A549 (cell line): ENCODE measurements at regions not wholly inside any gene's neighbourhood (a gene's known extent, or its start where the extent isn't known, plus 50 kb on each side); places are given as distances from the start of the nearest gene placed in this dataset.
A peak's percentile ranks its signal among the peaks of the same experiment; 100 is the strongest.
"Not testable (repeated sequence)": the region's sequence is repeated elsewhere in the genome, so short reads cannot be mapped to it uniquely, and the experiment has no call there.

Experiments
- ATAC-seq, 2 experiments: fragments of 200-7000 bp in 1 of 2; fragments of >200 bp in 1 of 2; cut with Nextera tagmentation in 1 of 2; cut with Tn5 transposase in 1 of 2; 3 replicates each; pipeline versions ENCODE4 v1.8.0 to v1.9.1; 2018 to 2020; ENCODE audit warnings: mild to moderate bottlenecking in 1 of 2, moderate library complexity in 1 of 2
- CTCF ChIA-PET: fragments of 300-600 bp; sonication (Branson Sonifier 250); formaldehyde crosslinking; extraction: SDS; loops from one replicate; lab custom pipeline; 2021; ENCODE audit warnings: antibody characterized with exemption, inconsistent platforms; lab: Yijun Ruan, JAX
- POLR2A ChIA-PET: fragments of 350-600 bp; formaldehyde crosslinking; extraction: SDS; loops from one replicate; lab custom pipeline; 2021; ENCODE audit warnings: antibody characterized with exemption, inconsistent platforms; lab: Yijun Ruan, JAX
- DNase-seq, 2 experiments: peaks; one replicate each; pipeline versions ENCODE4 v3.0.0 to v3.0.0-alpha.2; 2011 to 2016; ENCODE audit warnings: low read depth in 1 of 2, low spot score in 1 of 2
- FAIRE-seq: peaks from 2 replicates; lab custom pipeline; 2011; peaks lifted over from hg19 to GRCh38; lab: Jason Lieb, UNC
- H3K27ac ChIP-seq, 2 experiments: fragments of >200 bp; sonication (Bioruptor Twin); formaldehyde crosslinking; 3 replicates each; pipeline ENCODE4 v1.5.1; 2016 to 2017
- H3K4me1 ChIP-seq: fragments of >200 bp; sonication (Bioruptor Twin); formaldehyde crosslinking; 3 replicates; pipeline ENCODE4 v1.6.1; 2016
- H3K4me2 ChIP-seq: fragments of >200 bp; sonication (Bioruptor Twin); formaldehyde crosslinking; 3 replicates; pipeline ENCODE4 v1.6.1; 2016
- H3K4me3 ChIP-seq: fragments of >200 bp; sonication (Bioruptor Twin); formaldehyde crosslinking; 3 replicates; pipeline ENCODE4 v1.5.1; 2016
- H3K9me3 ChIP-seq: fragments of >200 bp; sonication (Bioruptor Twin); formaldehyde crosslinking; 3 replicates; pipeline ENCODE4 v1.6.1; 2016
- CBX8 ChIP-seq: fragments of 200-600 bp; sonication (generic); IDR thresholded peaks from 2 replicates; pipeline ENCODE4 v1.6.1; 2016
- CEBPB ChIP-seq, 2 experiments: fragments of >200 bp in 1 of 2; sonication (Bioruptor Twin) in 1 of 2; formaldehyde crosslinking in 1 of 2; IDR thresholded peaks; 2 replicates each; pipeline ENCODE4 v1.6.1; 2012 to 2016
- EHF ChIP-seq: fragments of 250-450 bp; sonication (Bioruptor Pico); IDR thresholded peaks from 2 replicates; pipeline ENCODE4 v1.5.0; 2020; ENCODE audit warnings: mild to moderate bottlenecking
- EP300 ChIP-seq, 2 experiments: fragments of >200 bp; sonication (Bioruptor Twin); formaldehyde crosslinking; IDR thresholded peaks; 2 replicates in 1 of 2; 3 replicates in 1 of 2; pipeline ENCODE4 v1.6.1; 2016 to 2017
- ESRRA ChIP-seq: fragments of 150-350 bp; IDR thresholded peaks from 2 replicates; pipeline ENCODE4 v1.6.1; 2014; ENCODE audit warnings: mild to moderate bottlenecking, low read length, borderline replicate concordance
- FOSL2 ChIP-seq, 2 experiments: fragments of 450-650 bp in 1 of 2; fragments of >200 bp in 1 of 2; sonication (Bioruptor Twin) in 1 of 2; formaldehyde crosslinking; IDR thresholded peaks; 2 replicates each; pipeline versions ENCODE4 v1.5.0 to v1.6.1; 2016 to 2020; ENCODE audit warnings: mild to moderate bottlenecking in 1 of 2, moderate library complexity in 1 of 2
- FOXS1 ChIP-seq: fragments of 250-450 bp; sonication (Bioruptor Pico); IDR thresholded peaks from 2 replicates; pipeline ENCODE4 v1.5.0; 2020; ENCODE audit warnings: mild to moderate bottlenecking, moderate library complexity
- HMGXB4 ChIP-seq: fragments of 250-450 bp; sonication (Bioruptor Pico); IDR thresholded peaks from 2 replicates; pipeline ENCODE4 v1.5.0; 2021; ENCODE audit warnings: mild to moderate bottlenecking, moderate library complexity, borderline replicate concordance
- HOXB5 ChIP-seq: fragments of 250-450 bp; sonication (Bioruptor Pico); IDR thresholded peaks from 2 replicates; pipeline ENCODE4 v1.5.0; 2020; ENCODE audit warnings: mild to moderate bottlenecking, moderate library complexity
- JUN ChIP-seq, 2 experiments: fragments of >200 bp; sonication (Bioruptor Twin); formaldehyde crosslinking; IDR thresholded peaks; 2 replicates in 1 of 2; 3 replicates in 1 of 2; pipeline ENCODE4 v1.6.1; 2016 to 2017
- MAX ChIP-seq: IDR thresholded peaks from 2 replicates; pipeline ENCODE4 v1.6.1; 2012
- NR3C1 ChIP-seq: fragments of >200 bp; sonication (Bioruptor Twin); formaldehyde crosslinking; IDR thresholded peaks from 3 replicates; pipeline ENCODE4 v1.6.1; 2017
- POLR2A ChIP-seq: IDR thresholded peaks from 2 replicates; pipeline ENCODE4 v1.6.1; 2012; ENCODE audit warnings: mild to moderate bottlenecking, low read length
- RAD21 ChIP-seq, 2 experiments: fragments of >200 bp in 1 of 2; sonication (Bioruptor Twin) in 1 of 2; formaldehyde crosslinking in 1 of 2; IDR thresholded peaks in 1 of 2; conservative IDR thresholded peaks in 1 of 2; 2 replicates in 1 of 2; 3 replicates in 1 of 2; pipeline ENCODE4 v1.6.1; 2012 to 2018; ENCODE audit warnings: inconsistent platforms in 1 of 2
- RARB ChIP-seq: fragments of 250-450 bp; sonication (Bioruptor Pico); IDR thresholded peaks from 2 replicates; pipeline ENCODE4 v1.8.0; 2021; ENCODE audit warnings: mild to moderate bottlenecking, moderate library complexity
- RFX5 ChIP-seq: fragments of 450-650 bp; IDR thresholded peaks from 2 replicates; pipeline ENCODE4 v1.7.1; 2014; ENCODE audit warnings: antibody characterized with exemption, mild to moderate bottlenecking, moderate library complexity
- SREBF2 ChIP-seq: fragments of 450-650 bp; IDR thresholded peaks from 2 replicates; pipeline ENCODE4 v1.6.1; 2014; ENCODE audit warnings: mild to moderate bottlenecking, moderate library complexity
- ZFP36 ChIP-seq: fragments of 450-650 bp; IDR thresholded peaks from 2 replicates; pipeline ENCODE4 v1.6.1; 2014; ENCODE audit warnings: borderline replicate concordance; ENCODE audit not compliant: partially characterized antibody
- ZNF302 ChIP-seq: fragments of 250-450 bp; sonication (Bioruptor Pico); IDR thresholded peaks from 2 replicates; pipeline ENCODE4 v1.9.0; 2021; ENCODE audit warnings: inconsistent platforms, mild to moderate bottlenecking, moderate library complexity
- WGBS: methylation state at CpG from one replicate; pipeline ENCODE4 v1.1.6; 2017; ENCODE audit errors: missing lambda C conversion rate; 5-methylcytosine and 5-hydroxymethylcytosine counted together

- H3K27ac ChIP-seq: no peak overlapping the region
- DNase-seq: no peak
- 5% methylated on average over 1 of the region's 1 CpG for WGBS
- no peak for ATAC-seq
- TF ChIP-seq ZFP36 (no peak), MAX (no peak), ZNF302 (CRISPR knock-in tag) (no peak), FOSL2 (IDR thresholded peaks at IDR 0.05) (no peak), FOSL2 (CRISPR knock-in tag; IDR thresholded peaks at IDR 0.05) (0 out of 2 replicates have a peak, but pooled peaks have one; percentile 6), EHF (CRISPR knock-in tag) (no peak)
- TF ChIP-seq, all 56 proteins: peak for 1
- Histone ChIP-seq H3K9me3 (no peaks in the 10 kb centered on the region), H3K4me1 (no peaks in the 10 kb centered on the region), H3K4me3 (no peak overlapping the region), H3K4me2 (no peak overlapping the region)
- no peak for FAIRE-seq
- ChIA-PET CTCF (no interaction called here), POLR2A (no interaction called here)
Observed at GRCh38 chr2:228768818-228769217, 502.3 kb downstream of the PID1 start.

GRCh38 chr2:228768141-228768540, 502.9 kb downstream of the PID1 start:
- H3K4me1 ChIP-seq, FAIRE-seq, CTCF ChIA-PET, POLR2A ChIA-PET, H3K4me3 ChIP-seq, ATAC-seq, DNase-seq, H3K4me2 ChIP-seq, H3K9me3 ChIP-seq, H3K27ac ChIP-seq: not testable (repeated sequence)
- 4% methylated on average over 3 of the region's 3 CpGs for WGBS

GRCh38 chr2:228767196-228767595, 503.9 kb downstream of the PID1 start:
- Histone ChIP-seq H3K27ac (no peak overlapping the region), H3K4me1 (no peaks in the 10 kb centered on the region), H3K4me2 (no peak overlapping the region), H3K4me3 (no peak overlapping the region), H3K9me3 (no peaks in the 10 kb centered on the region)
- no peak for FAIRE-seq
- 2% methylated on average over 2 of the region's 2 CpGs for WGBS
- POLR2A ChIA-PET: no interaction called here
- CTCF ChIA-PET: no interaction called here
- DNase-seq: no peak
- no peak for TF ChIP-seq NR3C1
- no peak for TF ChIP-seq HOXB5 (CRISPR knock-in tag)
- no peak for TF ChIP-seq POLR2A
- no peak for TF ChIP-seq CBX8
- no peak for TF ChIP-seq ZFP36
- no peak for TF ChIP-seq RFX5
- no peak for TF ChIP-seq JUN (IDR thresholded peaks at IDR 0.05)
- no peak for TF ChIP-seq FOXS1
- ATAC-seq: no peak

GRCh38 chr2:228763379-228763981, 507.6 kb downstream of the PID1 start:
- no peak overlapping the region for H3K27ac ChIP-seq
- no peaks in the 10 kb centered on the region for H3K4me1 ChIP-seq
- ATAC-seq: no peak
- DNase-seq: no peak
- ChIA-PET CTCF (interaction anchor here (0.7 kb wide), 1 partner anchor 35 kb away, joined by 3 read pairs; no protein-coding TSS in a partner anchor), POLR2A (no interaction called here)
- no peak overlapping the region for H3K4me2 ChIP-seq
- 2% methylated on average over 5 of the region's 5 CpGs for WGBS
- TF ChIP-seq CBX8 (no peak), SREBF2 (no peak), CEBPB (IDR thresholded peaks at IDR 0.05) (no peak), POLR2A (no peak), HMGXB4 (CRISPR knock-in tag) (no peak), RAD21 (conservative IDR thresholded peaks at IDR 0.05 in 1 of 2, IDR thresholded peaks at IDR 0.05 in 1 of 2) (no peak), EP300 (IDR thresholded peaks at IDR 0.05) (no peak), RARB (no peak), ESRRA (no peak)
- H3K4me3 ChIP-seq: no peak overlapping the region
- no peak for FAIRE-seq
- H3K9me3 ChIP-seq: no peaks in the 10 kb centered on the region
